ENCODE measurements at regions not wholly inside any gene's neighbourhood (a gene's known extent, or its start where the extent isn't known, plus 50 kb on each side); places are given as distances from the start of the nearest gene placed in this dataset.

DNA sequence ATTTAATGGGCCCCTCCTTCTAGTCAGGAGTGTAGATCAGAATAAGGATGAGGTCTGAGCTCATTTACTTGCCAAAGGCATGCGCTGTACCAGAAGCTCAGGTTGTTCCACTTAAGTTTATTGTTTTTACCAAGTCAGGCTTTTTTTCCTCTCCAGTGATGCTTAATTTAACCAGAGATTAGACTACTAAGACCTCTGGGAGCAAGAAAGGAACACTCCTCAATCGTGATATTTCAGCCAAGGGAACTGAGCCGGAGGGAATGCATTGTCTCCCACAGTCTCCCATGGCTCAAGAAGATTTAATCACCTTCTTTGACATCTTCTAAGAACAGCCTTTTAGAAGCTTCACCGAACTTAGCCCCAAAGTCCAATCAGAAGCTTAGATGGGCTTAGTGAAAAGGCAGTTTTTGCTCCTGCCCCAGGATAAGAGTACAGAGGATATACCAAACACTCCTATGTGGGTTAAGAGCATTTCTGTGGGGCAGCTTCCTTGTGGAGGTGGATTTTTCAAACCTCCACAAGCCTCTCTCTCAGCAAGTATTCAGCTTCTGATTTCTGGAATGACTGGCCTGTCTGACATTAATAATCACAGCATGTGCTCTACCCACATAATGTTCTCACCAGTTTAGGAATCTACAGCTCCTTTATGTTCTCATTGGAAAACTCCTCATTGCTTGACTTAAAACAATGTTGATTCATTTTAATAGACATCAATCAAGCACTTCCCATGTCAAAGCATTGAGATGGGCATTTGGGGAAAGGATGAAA is 322.7 kb downstream of the SUCLA2 start:
- no peak for TF ChIP-seq POLR2A (IDR thresholded peaks at IDR 0.05)
- TF ChIP-seq, protein P1, sequence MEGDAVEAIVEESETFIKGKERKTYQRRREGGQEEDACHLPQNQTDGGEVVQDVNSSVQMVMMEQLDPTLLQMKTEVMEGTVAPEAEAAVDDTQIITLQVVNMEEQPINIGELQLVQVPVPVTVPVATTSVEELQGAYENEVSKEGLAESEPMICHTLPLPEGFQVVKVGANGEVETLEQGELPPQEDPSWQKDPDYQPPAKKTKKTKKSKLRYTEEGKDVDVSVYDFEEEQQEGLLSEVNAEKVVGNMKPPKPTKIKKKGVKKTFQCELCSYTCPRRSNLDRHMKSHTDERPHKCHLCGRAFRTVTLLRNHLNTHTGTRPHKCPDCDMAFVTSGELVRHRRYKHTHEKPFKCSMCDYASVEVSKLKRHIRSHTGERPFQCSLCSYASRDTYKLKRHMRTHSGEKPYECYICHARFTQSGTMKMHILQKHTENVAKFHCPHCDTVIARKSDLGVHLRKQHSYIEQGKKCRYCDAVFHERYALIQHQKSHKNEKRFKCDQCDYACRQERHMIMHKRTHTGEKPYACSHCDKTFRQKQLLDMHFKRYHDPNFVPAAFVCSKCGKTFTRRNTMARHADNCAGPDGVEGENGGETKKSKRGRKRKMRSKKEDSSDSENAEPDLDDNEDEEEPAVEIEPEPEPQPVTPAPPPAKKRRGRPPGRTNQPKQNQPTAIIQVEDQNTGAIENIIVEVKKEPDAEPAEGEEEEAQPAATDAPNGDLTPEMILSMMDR (IDR thresholded peaks at IDR 0.05): no peak
